Right atrium auricular region (tissue), 2 donors: ENCODE measurements at regions not wholly inside any gene's neighbourhood (a gene's known extent, or its start where the extent isn't known, plus 50 kb on each side); places are given as distances from the start of the nearest gene placed in this dataset.

ENCODE experiments used
- DNase-seq: peaks from one replicate; pipeline ENCODE4 v3.0.0-alpha.2; 2019; ENCODE audit warnings: low spot score
- H3K27ac ChIP-seq, 2 donors: fragments of 200-600 bp; sonication (generic); 1 replicate in 1 of 2; 2 replicates in 1 of 2; pipeline ENCODE4 v1.5.1; 2016 to 2019
- H3K27me3 ChIP-seq, 2 donors: fragments of 200-600 bp; sonication (generic); one replicate each; pipeline versions ENCODE4 v1.5.1 to v1.6.0; 2017 to 2019
- H3K36me3 ChIP-seq: fragments of 200-600 bp; sonication (generic); one replicate; pipeline ENCODE4 v1.5.1; 2016
- H3K4me1 ChIP-seq, 2 donors: fragments of 200-600 bp; sonication (generic); one replicate each; pipeline versions ENCODE4 v1.5.1 to v1.6.0; 2017 to 2019
- H3K4me3 ChIP-seq, 2 donors: fragments of 200-600 bp; sonication (generic); 1 replicate in 1 of 2; 2 replicates in 1 of 2; pipeline ENCODE4 v1.5.1; 2017 to 2019; ENCODE audit warnings: mild to moderate bottlenecking in 1 of 2, moderate library complexity in 1 of 2
- H3K9me3 ChIP-seq, 2 donors: fragments of 200-600 bp; sonication (generic); one replicate each; pipeline ENCODE4 v1.5.1; 2019
- CTCF ChIP-seq, 2 donors: fragments of 200-600 bp; sonication (generic); IDR thresholded peaks; one replicate each; pipeline ENCODE4 v1.5.1; 2019; ENCODE audit warnings: antibody characterized with exemption in 2 of 2

DNA sequence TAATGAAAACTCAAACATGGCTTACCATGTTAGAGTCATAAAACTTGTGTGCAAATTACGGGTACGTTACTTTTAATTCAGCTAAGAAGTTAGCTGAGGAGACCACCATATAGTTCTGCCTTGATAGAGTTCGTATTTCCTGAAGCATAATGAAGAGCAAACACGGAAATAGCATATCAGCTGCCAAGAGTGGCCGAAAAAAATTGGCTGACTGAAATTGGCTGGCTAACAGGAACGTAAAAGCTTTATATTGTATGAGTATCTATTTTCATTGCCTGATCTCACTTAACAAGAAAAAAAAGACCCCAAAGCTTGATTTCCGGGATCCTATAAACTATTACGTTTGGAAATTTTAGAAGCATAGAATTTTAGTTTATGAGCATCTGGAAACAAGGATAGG, 1222.9 kb downstream of the ZPLD1 start:
- no peaks in the 10 kb centered on the region for H3K9me3 ChIP-seq
- H3K27ac ChIP-seq: no peak overlapping the region
- TF ChIP-seq CTCF (IDR thresholded peaks at IDR 0.05): no peak
- H3K27me3 ChIP-seq: no peaks in the 10 kb centered on the region
- no peak overlapping the region for H3K4me3 ChIP-seq
- H3K36me3 ChIP-seq: no peaks in the 10 kb centered on the region
- no peaks in the 10 kb centered on the region for H3K4me1 ChIP-seq
- DNase-seq: no peak

DNA sequence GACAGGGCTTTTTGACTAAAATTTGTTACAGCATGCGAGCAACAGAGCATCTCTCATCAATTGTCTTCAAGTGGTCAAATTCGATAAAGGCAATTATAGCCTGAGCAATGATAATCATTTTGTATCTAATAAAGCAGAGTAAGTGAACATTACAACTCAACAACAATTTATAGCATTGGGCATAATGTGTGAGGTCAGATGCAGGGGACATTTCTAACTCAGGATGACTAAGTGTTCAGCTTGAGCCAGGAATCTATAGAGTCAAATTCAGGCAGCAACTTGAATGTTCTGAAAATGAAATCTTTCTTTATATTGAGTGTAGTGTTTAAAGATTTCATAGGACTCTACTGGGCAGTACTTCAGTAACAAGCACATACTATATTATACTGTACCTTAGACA, 1226.0 kb downstream of the ZPLD1 start:
- Histone ChIP-seq H3K36me3 (no peaks in the 10 kb centered on the region), H3K27me3 (no peaks in the 10 kb centered on the region), H3K9me3 (no peaks in the 10 kb centered on the region), H3K4me1 (no peaks in the 10 kb centered on the region), H3K27ac (no peak overlapping the region), H3K4me3 (no peak overlapping the region)
- no peak for DNase-seq
- TF ChIP-seq CTCF (IDR thresholded peaks at IDR 0.05): no peak

GRCh38 chr3:103662591-103662990, 1227.8 kb downstream of the ZPLD1 start:
- Histone ChIP-seq H3K4me3 (no peak overlapping the region), H3K4me1 (no peaks in the 10 kb centered on the region), H3K36me3 (no peaks in the 10 kb centered on the region), H3K27ac (no peak overlapping the region), H3K27me3 (no peaks in the 10 kb centered on the region), H3K9me3 (no peaks in the 10 kb centered on the region)
- TF ChIP-seq CTCF (IDR thresholded peaks at IDR 0.05): no peak
- no peak for DNase-seq

DNA sequence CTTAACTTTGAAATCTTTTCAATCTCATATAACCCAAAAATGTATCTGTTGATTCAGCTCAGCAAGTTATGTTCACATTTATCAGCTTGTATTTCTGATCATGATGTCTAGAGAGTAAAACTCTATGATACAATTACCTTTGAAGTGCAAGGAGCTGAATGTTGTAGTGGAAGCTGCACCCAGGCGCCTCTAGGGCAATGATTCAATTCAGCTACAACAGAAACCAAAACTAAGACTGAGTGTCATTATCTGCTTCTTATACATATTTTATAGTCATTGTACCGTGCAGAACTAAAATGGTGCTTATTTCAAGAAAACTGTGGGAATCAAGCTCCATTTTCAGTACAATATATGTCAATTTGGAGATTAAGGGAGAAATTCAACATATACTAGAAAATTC, 1237.5 kb downstream of the ZPLD1 start:
- Histone ChIP-seq H3K27me3 (no peaks in the 10 kb centered on the region), H3K4me1 (no peaks in the 10 kb centered on the region), H3K27ac (no peak overlapping the region)

DNA sequence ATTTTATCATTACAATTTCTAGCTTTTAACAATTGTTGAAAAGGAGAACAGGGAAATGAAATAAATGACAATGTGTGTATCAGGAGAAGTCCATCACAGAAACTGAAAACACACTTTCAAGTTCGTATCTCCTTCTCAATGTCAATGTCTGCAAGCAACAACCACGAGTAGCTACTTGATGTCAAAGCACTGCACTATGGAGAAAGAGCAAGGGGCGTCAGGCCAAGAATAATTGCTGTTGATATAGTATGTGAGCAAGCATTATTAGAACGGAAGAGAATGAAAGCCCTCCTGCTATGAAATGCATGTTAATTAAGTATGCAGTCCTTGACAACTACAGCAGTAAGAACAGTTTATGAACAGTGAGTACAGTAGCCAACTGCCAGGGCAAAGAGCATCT, 1250.1 kb downstream of the ZPLD1 start:
- Histone ChIP-seq H3K9me3 (no peaks in the 10 kb centered on the region), H3K4me1 (no peaks in the 10 kb centered on the region), H3K36me3 (no peaks in the 10 kb centered on the region), H3K27me3 (no peaks in the 10 kb centered on the region), H3K4me3 (no peak overlapping the region), H3K27ac (no peak overlapping the region)
- TF ChIP-seq CTCF (IDR thresholded peaks at IDR 0.05): no peak
- DNase-seq: no peak

More for the DNA sequence above, 1237.5 kb downstream of the ZPLD1 start:
- TF ChIP-seq CTCF (IDR thresholded peaks at IDR 0.05): no peak
- Histone ChIP-seq H3K4me3 (no peak overlapping the region), H3K36me3 (no peaks in the 10 kb centered on the region), H3K9me3 (no peaks in the 10 kb centered on the region)
- DNase-seq: no peak

GRCh38 chr3:103685939-103686338, 1251.1 kb downstream of the ZPLD1 start:
- H3K27ac ChIP-seq: no peak overlapping the region
- no peaks in the 10 kb centered on the region for H3K9me3 ChIP-seq
- H3K36me3 ChIP-seq: no peaks in the 10 kb centered on the region
- no peaks in the 10 kb centered on the region for H3K4me1 ChIP-seq
- TF ChIP-seq CTCF (IDR thresholded peaks at IDR 0.05): no peak
- DNase-seq: no peak
- no peak overlapping the region for H3K4me3 ChIP-seq
- H3K27me3 ChIP-seq: no peaks in the 10 kb centered on the region
